IMR-90 (cell line): ENCODE measurements at regions not wholly inside any gene's neighbourhood (a gene's known extent, or its start where the extent isn't known, plus 50 kb on each side); places are given as distances from the start of the nearest gene placed in this dataset.

ENCODE experiments used
- ATAC-seq: fragments of 200-7000 bp; cut with Tn5 transposase; 2 replicates; pipeline ENCODE4 v1.9.1; 2020; ENCODE audit warnings: low read depth, mild to moderate bottlenecking, moderate library complexity
- BruUV-seq: library from RNA; stranded (reverse); fragments of 400-500 nt; replicated peaks from 2 replicates; lab custom pipeline; 2021; lab: Mats Ljungman, UMichigan
- CTCF ChIA-PET: fragments of 300-600 bp; formaldehyde crosslinking; extraction: SDS; loops from one replicate; lab custom pipeline; 2021; ENCODE audit warnings: antibody characterized with exemption; lab: Yijun Ruan, JAX
- POLR2A ChIA-PET: fragments of 300-600 bp; sonication (Branson Sonifier 250); formaldehyde crosslinking; loops from one replicate; lab custom pipeline; 2022; ENCODE audit warnings: antibody characterized with exemption; ENCODE audit not compliant: unreplicated experiment; lab: Charles Lee
- DNase-seq: peaks from one replicate; pipeline ENCODE4 v3.0.0; 2013
- H2AFZ ChIP-seq: replicated peaks from 2 replicates; pipeline ENCODE3; 2013; ENCODE audit warnings: low read length, mild to moderate bottlenecking; ENCODE audit not compliant: poor library complexity
- H2AK5ac ChIP-seq: 2 replicates; pipeline ENCODE4 v1.6.1; 2013; ENCODE audit warnings: low read depth, low read length, inconsistent platforms
- H2AK9ac ChIP-seq: replicated peaks from 2 replicates; pipeline ENCODE3; 2013; ENCODE audit warnings: mild to moderate bottlenecking, low read depth, low read length, moderate library complexity; ENCODE audit not compliant: poor library complexity
- H2BK120ac ChIP-seq: 2 replicates; pipeline ENCODE4 v1.6.1; 2013; ENCODE audit warnings: low read depth, low read length, inconsistent platforms
- H2BK15ac ChIP-seq: 3 replicates; pipeline ENCODE4 v1.6.1; 2013; ENCODE audit warnings: low read depth, low read length, inconsistent platforms
- H2BK20ac ChIP-seq: 2 replicates; pipeline ENCODE4 v1.6.1; 2013; ENCODE audit warnings: low read depth, mild to moderate bottlenecking, inconsistent platforms, low read length, moderate library complexity
- H2BK5ac ChIP-seq: 2 replicates; pipeline ENCODE4 v1.6.1; 2013; ENCODE audit warnings: mild to moderate bottlenecking, low read depth, low read length, inconsistent platforms; ENCODE audit not compliant: poor library complexity, severe bottlenecking
- H3K14ac ChIP-seq: replicated peaks from 2 replicates; pipeline ENCODE4 v1.6.1; 2013; ENCODE audit warnings: low read depth, low read length, inconsistent platforms
- H3K18ac ChIP-seq: 2 replicates; pipeline ENCODE4 v1.6.1; 2013; ENCODE audit warnings: low read depth, low read length, control low read depth
- H3K23ac ChIP-seq: 2 replicates; pipeline ENCODE4 v1.6.1; 2013; ENCODE audit warnings: low read depth, low read length, inconsistent platforms
- H3K27ac ChIP-seq: 2 replicates; pipeline ENCODE4 v1.5.1; 2013; ENCODE audit warnings: mild to moderate bottlenecking, control low read depth, low read length; ENCODE audit not compliant: insufficient read depth
- H3K27me3 ChIP-seq: 2 replicates; pipeline ENCODE4 v1.6.1; 2013; ENCODE audit warnings: low read length; ENCODE audit not compliant: control insufficient read depth, insufficient read depth
- H3K36me3 ChIP-seq: 2 replicates; pipeline ENCODE4 v1.6.1; 2013; ENCODE audit warnings: low read length, mixed read lengths; ENCODE audit not compliant: control insufficient read depth, insufficient read depth
- H3K4ac ChIP-seq: 2 replicates; pipeline ENCODE4 v1.6.1; 2013; ENCODE audit warnings: low read depth, low read length, inconsistent platforms
- H3K4me1 ChIP-seq: 2 replicates; pipeline ENCODE4 v1.6.1; 2013; ENCODE audit warnings: low read length, mixed read lengths; ENCODE audit not compliant: control insufficient read depth, insufficient read depth
- H3K4me2 ChIP-seq: 2 replicates; pipeline ENCODE4 v1.6.1; 2013; ENCODE audit warnings: low read depth, mild to moderate bottlenecking, control low read depth, low read length, moderate library complexity
- H3K4me3 ChIP-seq: 2 replicates; pipeline ENCODE4 v1.5.1; 2013; ENCODE audit warnings: low read depth, mild to moderate bottlenecking, control low read depth, low read length, moderate library complexity; ENCODE audit not compliant: insufficient read depth
- H3K56ac ChIP-seq: 2 replicates; pipeline ENCODE4 v1.6.1; 2013; ENCODE audit warnings: low read length, inconsistent platforms; ENCODE audit not compliant: insufficient read depth; ENCODE audit errors: extremely low read depth
- H3K79me1 ChIP-seq, 2 experiments: 2 replicates each; pipeline ENCODE4 v1.6.1; 2013; ENCODE audit warnings: low read length in 2 of 2, inconsistent platforms in 1 of 2, low read depth in 1 of 2
- H3K9ac ChIP-seq: 2 replicates; pipeline ENCODE4 v1.6.1; 2013; ENCODE audit warnings: low read depth, low read length, control low read depth
- H3K9me1 ChIP-seq: 2 replicates; pipeline ENCODE4 v1.6.1; 2013; ENCODE audit warnings: low read length, inconsistent platforms; ENCODE audit not compliant: insufficient read depth
- H3K9me3 ChIP-seq: 2 replicates; pipeline ENCODE4 v1.6.1; 2013; ENCODE audit warnings: low read length; ENCODE audit not compliant: control insufficient read depth, insufficient read depth
- H4K20me1 ChIP-seq: 2 replicates; pipeline ENCODE4 v1.6.1; 2013; ENCODE audit warnings: low read length, inconsistent platforms; ENCODE audit not compliant: insufficient read depth
- H4K5ac ChIP-seq: 2 replicates; pipeline ENCODE4 v1.6.1; 2013; ENCODE audit warnings: mild to moderate bottlenecking, low read depth, low read length, control low read depth
- H4K8ac ChIP-seq, 2 experiments: 2 replicates each; pipeline ENCODE4 v1.6.1; 2013; ENCODE audit warnings: low read depth in 2 of 2, low read length in 2 of 2, control low read depth in 1 of 2, inconsistent platforms in 1 of 2
- H4K91ac ChIP-seq: 2 replicates; pipeline ENCODE4 v1.6.1; 2013; ENCODE audit warnings: low read depth, low read length, inconsistent platforms; ENCODE audit not compliant: insufficient read depth
- CEBPB ChIP-seq: IDR thresholded peaks from 2 replicates; pipeline ENCODE4 v1.6.1; 2012; ENCODE audit warnings: low read depth, low read length, improper control_type of control experiment
- CHD1 ChIP-seq: IDR thresholded peaks from 2 replicates; pipeline ENCODE4 v1.6.1; 2012; ENCODE audit warnings: low read depth, low read length, improper control_type of control experiment
- MXI1 ChIP-seq: IDR thresholded peaks from 2 replicates; pipeline ENCODE4 v1.6.1; 2012; ENCODE audit warnings: low read depth, mild to moderate bottlenecking, low read length, moderate library complexity, borderline replicate concordance
- RCOR1 ChIP-seq: IDR thresholded peaks from 2 replicates; pipeline ENCODE4 v1.6.1; 2012; ENCODE audit warnings: mild to moderate bottlenecking, low read length, improper control_type of control experiment; ENCODE audit not compliant: insufficient replicate concordance
- RFX5 ChIP-seq: IDR thresholded peaks from 2 replicates; pipeline ENCODE4 v1.8.0; 2012; ENCODE audit warnings: low read depth, mild to moderate bottlenecking, low read length, moderate library complexity
- WGBS, 2 experiments: methylation state at CpG; one replicate each; pipeline versions ENCODE4 v1.1.5 to v1.1.7; 2013; ENCODE audit warnings: missing lambda C conversion rate in 2 of 2; ENCODE audit not compliant: insufficient read length in 1 of 2; ENCODE audit errors: extremely low coverage in 2 of 2; 5-methylcytosine and 5-hydroxymethylcytosine counted together
- dilution Hi-C: fragments of 300-500 bp; cut with HindIII; formaldehyde crosslinking; loops from one replicate; pipeline ENCODE4 v1.14.3; 2018; ENCODE audit warnings: low sequenced_read_pairs; ENCODE audit not compliant: unreplicated experiment
- in situ Hi-C: fragments of 300-500 bp; cut with MboI; formaldehyde crosslinking; loops from 3 replicates; pipeline ENCODE4 v1.14.3; 2019; ENCODE audit warnings: low sequenced_read_pairs, inconsistent platforms, mixed read lengths
- intact Hi-C: fragments of 100-400 bp; cut with micrococcal nuclease; formaldehyde crosslinking; loops from 2 replicates; pipeline ENCODE4 v1.10.0; 2022
- TF ChIP-seq, protein P1 (sequence below): fragments of 150-350 bp; IDR thresholded peaks from 2 replicates; pipeline ENCODE4 v1.6.1; 2016; ENCODE audit warnings: low read depth, mild to moderate bottlenecking, low read length, moderate library complexity, borderline replicate concordance
- TF ChIP-seq, protein P2 (sequence below): fragments of 150-350 bp; IDR thresholded peaks from 2 replicates; pipeline ENCODE4 v1.6.1; 2017; ENCODE audit warnings: mild to moderate bottlenecking, antibody characterized with exemption, low read length, low read depth

DNA sequence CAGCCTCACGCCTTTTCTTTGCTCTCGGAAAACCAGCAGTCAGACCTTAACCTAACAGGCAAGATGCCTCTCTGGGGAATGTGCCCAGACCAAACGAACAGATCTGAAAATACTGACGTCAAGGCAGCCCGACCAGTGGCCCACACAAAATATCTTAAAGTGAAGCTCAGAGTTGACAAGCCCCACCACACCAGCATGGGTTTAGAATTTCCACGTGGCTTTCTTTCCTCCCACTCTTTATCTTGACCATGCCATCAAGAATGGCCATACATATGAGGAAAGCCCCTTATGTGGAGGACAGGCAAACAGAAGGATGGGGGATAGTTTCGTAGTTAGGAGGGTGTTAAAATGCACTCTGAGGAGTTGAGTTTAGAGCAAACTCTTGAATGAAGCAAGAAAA lies 89.8 kb downstream of the MRPL32 start:
- in situ Hi-C loops = no loop called here
- Histone ChIP-seq H3K9me3 (no peaks in the 10 kb centered on the region), H3K27ac (no peak overlapping the region), H2AK9ac (no peak overlapping the region), H3K4me1 (no peaks in the 10 kb centered on the region), H3K4me3 (no peak overlapping the region), H3K9ac (no peak overlapping the region), H2BK5ac (no peak overlapping the region), H3K36me3 (no peaks in the 10 kb centered on the region), H3K56ac (no peak overlapping the region), H2AK5ac (no peak overlapping the region), H2BK15ac (no peak overlapping the region), H3K79me1 (no peaks in the 10 kb centered on the region), H2AFZ (no peak overlapping the region), H2BK120ac (no peak overlapping the region), H3K4me2 (no peak overlapping the region), H4K8ac (no peak overlapping the region), H3K27me3 (peaks cover 2% of the 10 kb centered on the region; the same call in 1 of the 2 replicates), H3K23ac (no peak overlapping the region), H4K5ac (no peak overlapping the region), H3K18ac (no peak overlapping the region), H4K20me1 (no peaks in the 10 kb centered on the region), H3K9me1 (no peaks in the 10 kb centered on the region), H3K4ac (no peak overlapping the region), H2BK20ac (no peak overlapping the region), H3K14ac (no peak overlapping the region), H4K91ac (no peak overlapping the region)
- no peak for ATAC-seq
- ChIA-PET CTCF (no interaction called here), POLR2A (no interaction called here)
- dilution Hi-C loops = no loop called here
- BruUV-seq = no TSS peak
- intact Hi-C loops = no loop called here
- WGBS, 2 experiments = 38% methylated on average over 1 of the region's 7 CpGs; no CpG with 5 or more reads in 1 of the 2 experiments
- no peak for DNase-seq
- TF ChIP-seq CEBPB (no peak), MXI1 (no peak), CHD1 (no peak), RCOR1 (no peak), RFX5 (no peak)
- TF ChIP-seq, protein P1, sequence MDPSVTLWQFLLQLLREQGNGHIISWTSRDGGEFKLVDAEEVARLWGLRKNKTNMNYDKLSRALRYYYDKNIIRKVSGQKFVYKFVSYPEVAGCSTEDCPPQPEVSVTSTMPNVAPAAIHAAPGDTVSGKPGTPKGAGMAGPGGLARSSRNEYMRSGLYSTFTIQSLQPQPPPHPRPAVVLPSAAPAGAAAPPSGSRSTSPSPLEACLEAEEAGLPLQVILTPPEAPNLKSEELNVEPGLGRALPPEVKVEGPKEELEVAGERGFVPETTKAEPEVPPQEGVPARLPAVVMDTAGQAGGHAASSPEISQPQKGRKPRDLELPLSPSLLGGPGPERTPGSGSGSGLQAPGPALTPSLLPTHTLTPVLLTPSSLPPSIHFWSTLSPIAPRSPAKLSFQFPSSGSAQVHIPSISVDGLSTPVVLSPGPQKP = no peak
- TF ChIP-seq, protein P2, sequence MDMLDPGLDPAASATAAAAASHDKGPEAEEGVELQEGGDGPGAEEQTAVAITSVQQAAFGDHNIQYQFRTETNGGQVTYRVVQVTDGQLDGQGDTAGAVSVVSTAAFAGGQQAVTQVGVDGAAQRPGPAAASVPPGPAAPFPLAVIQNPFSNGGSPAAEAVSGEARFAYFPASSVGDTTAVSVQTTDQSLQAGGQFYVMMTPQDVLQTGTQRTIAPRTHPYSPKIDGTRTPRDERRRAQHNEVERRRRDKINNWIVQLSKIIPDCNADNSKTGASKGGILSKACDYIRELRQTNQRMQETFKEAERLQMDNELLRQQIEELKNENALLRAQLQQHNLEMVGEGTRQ = no peak
